HG03025 (cell line): ENCODE measurements at regions not wholly inside any gene's neighbourhood (a gene's known extent, or its start where the extent isn't known, plus 50 kb on each side); places are given as distances from the start of the nearest gene placed in this dataset.

Experiments used
- ATAC-seq: cut with Tn5 transposase; IDR thresholded peaks from one replicate; pipeline ENCODE4 v1.9.1; 2021; ENCODE audit warnings: mild to moderate bottlenecking, moderate library complexity; ENCODE audit not compliant: unreplicated experiment, low FRiP score

GRCh38 chr5:156261275-156261939 is 65.6 kb upstream of the SGCD start:
- ATAC-seq, result no peak

GRCh38 chr5:156271569-156271968 is 55.4 kb upstream of the SGCD start:
- no peak for ATAC-seq

- ATAC-seq, result no peak
Observed at GRCh38 chr5:156272139-156272538, 54.8 kb upstream of the SGCD start.

GRCh38 chr5:156273325-156273724 is 53.6 kb upstream of the SGCD start:
- ATAC-seq, result no peak

GRCh38 chr5:156274453-156274852 is 52.5 kb upstream of the SGCD start:
- no peak for ATAC-seq
